Body of pancreas (tissue), 4 donors: ENCODE measurements at regions not wholly inside any gene's neighbourhood (a gene's known extent, or its start where the extent isn't known, plus 50 kb on each side); places are given as distances from the start of the nearest gene placed in this dataset.

Experiments
- CTCF ChIP-seq, 7 experiments: fragments of 450-650 bp in 4 of 7; fragments of 200-600 bp in 3 of 7; sonication (generic) in 3 of 7; IDR thresholded peaks; one replicate each; pipeline ENCODE4 v1.5.1; 2016 to 2019; ENCODE audit warnings: antibody characterized with exemption in 7 of 7
- POLR2A ChIP-seq, 3 donors: fragments of 450-650 bp; IDR thresholded peaks; one replicate each; pipeline ENCODE4 v1.6.1; 2016; ENCODE audit warnings: antibody characterized with exemption in 3 of 3, mild to moderate bottlenecking in 2 of 3

GRCh38 chr18:11506856-11507255 is 102.5 kb upstream of the SLC35G4 start:
- TF ChIP-seq POLR2A (IDR thresholded peaks at IDR 0.05) (no peak), CTCF (IDR thresholded peaks at IDR 0.05) (no peak)
